ENCODE measurements at regions not wholly inside any gene's neighbourhood (a gene's known extent, or its start where the extent isn't known, plus 50 kb on each side); places are given as distances from the start of the nearest gene placed in this dataset.

DNA sequence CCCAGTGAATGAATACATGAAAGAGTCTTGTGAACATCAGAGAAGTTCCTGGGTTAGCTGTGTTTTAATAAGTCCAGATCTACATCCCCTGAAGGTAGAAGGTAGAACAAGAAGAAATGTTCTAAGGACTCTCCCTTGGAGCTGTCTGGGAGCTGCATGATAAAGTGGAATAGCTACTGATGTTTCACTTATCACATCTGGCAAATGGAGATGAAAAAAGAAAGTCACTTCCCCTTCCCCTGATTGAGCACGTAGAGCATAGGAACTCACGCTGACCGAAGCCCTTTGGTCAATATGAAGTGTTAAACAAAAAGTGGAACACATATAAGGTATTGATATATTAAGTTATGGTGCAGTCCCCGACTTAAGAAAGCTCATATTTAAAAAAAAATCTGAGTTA is 53.2 kb upstream of the PARP1 start:
- DNase-seq = no peak

DNA sequence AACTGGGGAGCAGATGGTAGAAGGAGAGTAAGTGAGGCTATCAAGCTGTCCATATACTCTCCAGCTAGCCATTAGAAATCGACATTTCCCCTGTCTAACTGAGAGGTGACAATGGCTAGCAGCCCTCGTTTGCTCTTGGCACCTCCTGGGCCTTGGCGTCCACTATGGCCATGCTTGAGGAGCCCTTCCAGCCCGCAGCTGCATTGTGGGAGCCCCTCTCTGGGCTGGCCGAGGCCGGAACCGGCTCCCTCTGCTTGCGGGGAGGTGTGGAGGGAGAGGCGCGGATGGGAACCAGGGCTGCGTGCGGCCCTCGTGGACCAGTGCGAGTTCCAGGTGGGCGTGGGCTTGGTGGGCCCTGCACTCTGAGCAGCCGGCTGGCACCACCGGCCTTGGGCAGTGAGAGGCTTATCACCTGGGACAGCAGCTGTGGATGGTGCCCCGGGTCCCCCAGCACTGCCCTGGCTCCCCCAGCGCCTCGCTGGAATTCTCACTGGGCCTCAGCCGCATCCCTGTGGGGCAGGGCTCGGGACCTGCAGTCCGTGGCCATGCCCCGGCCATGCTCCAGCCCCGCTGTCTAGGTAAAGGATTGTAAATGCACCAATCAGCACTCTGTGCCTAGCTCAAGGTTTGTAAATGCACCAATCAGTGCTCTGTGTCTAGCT is 56.2 kb upstream of the PARP1 start:
- DNase-seq = no peak

DNA sequence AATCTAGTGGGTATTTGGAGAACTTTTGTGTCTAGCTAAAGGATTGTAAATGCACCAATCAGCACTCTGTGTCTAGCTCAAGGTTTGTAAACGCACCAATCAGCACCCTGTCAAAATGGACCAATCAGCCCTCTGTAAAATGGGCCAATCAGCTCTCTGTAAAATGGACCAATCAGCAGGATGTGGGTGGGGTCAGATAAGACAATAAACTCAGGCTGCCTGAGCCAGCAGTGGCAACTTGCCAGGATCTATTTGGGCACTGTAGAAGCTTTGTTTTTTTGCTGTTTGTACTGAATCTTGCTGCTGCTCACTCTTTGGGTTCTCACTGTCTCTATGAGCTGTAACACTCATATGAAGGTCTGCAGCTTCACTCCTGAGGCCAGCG is 56.7 kb upstream of the PARP1 start:
- peak; percentile 47 for DNase-seq

DNA sequence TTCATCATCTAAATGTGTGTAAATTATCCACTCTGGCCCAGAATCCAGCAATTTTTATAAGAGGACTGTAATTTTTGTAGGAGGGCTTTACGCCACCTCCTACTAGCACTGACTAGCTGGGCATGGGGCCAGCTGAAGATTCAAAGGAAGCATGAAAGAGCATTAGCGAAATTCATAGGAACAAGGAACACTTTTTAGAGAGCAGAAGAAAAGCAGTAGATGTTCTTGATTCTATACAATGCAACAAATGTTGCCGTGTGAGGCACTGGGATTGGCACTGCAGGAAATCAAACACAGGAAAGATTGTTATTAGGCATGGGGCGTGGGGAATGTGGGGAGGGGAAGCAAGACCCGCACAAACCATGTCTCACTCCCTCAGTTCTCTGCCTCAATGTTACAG is 58.4 kb upstream of the PARP1 start:
- DNase-seq = peak; percentile 38

DNA sequence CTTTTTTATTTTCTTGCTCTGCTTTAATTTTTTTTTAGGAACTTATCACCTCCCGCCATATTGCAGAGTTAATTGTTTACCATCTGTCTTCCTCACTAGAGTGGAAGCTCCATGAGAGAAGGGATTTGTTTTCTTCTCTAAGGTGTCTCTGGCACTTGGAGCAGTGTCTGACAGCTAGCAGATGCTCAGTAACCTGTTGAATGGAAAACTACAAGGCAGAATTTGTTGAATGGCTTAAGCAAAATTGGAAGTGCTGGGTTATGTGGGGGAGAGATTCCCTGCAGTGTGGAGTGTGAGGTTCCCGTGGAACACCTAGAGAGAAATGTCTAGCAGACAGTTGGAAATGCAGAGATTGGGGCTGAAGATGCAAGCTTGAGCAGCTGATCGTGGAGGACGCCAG is 59.5 kb upstream of the PARP1 start:
- no peak for DNase-seq

DNA sequence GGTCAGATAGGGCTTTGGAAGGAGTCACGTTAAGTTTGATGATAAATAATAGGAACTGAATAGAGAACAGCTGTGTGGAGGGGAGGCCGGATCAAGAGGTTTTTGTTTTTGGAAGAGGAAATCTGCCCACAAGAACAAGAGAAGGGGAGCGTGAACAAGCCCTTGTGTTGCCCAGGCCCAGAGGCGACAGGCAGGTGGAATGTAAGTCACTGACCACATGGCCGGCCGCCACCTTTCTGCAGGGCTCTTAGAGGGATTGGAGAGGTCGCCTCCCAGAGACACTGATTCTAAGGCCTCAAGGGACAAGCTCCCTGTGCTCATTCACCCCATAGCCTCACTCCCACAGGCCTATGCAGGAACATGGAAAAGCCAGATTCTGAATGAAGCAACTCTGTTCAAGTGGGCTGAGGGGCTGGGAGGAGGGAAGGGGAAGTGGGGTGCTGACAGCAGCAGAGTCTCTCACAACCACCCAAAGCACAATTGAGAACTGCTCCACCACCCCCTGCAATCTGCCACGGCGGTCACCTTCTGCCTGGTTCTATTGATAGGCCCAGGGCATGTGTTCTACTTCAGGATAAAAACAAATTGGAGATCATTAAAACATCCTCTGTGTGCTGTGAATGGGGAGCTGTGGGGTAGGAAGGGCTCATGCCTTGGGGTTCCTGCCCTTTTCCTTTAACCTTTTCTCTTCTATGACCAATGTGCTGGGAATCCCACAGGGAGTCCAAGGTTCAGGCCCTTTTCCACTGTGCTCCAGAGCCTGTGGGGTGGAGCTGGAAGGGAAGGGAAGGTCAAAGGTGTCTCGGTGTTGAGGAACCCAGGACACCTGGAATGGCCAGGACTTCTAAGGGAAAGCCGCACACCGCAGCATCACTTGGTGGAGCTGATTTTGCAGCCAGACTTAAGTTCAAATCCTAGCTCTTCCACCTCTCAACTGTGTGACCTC is 63.3 kb upstream of the PARP1 start:
- DNase-seq = no peak

- no peak for DNase-seq
Observed at GRCh38 chr1:226473325-226473724, 65.4 kb upstream of the PARP1 start.

DNA sequence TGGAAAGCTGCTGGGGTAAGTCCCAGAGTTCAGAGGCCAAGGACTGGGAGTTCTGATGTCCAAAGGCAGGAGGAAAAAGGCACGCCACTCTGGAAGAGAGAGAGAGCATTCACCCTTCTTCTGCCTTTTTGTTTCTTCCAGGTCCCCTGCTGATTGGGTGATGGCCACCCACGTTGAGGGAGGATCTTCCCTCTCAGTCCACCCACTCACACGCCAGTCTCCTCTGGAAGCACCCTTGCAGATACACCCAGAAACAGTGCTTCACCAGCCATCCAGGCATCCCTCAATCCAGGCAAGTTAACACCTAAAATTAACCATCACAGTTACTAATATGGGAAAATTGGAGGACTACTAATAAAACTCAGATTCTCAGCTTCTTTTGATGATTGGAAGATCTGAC is 66.1 kb upstream of the PARP1 start:
- DNase-seq = no peak

DNA sequence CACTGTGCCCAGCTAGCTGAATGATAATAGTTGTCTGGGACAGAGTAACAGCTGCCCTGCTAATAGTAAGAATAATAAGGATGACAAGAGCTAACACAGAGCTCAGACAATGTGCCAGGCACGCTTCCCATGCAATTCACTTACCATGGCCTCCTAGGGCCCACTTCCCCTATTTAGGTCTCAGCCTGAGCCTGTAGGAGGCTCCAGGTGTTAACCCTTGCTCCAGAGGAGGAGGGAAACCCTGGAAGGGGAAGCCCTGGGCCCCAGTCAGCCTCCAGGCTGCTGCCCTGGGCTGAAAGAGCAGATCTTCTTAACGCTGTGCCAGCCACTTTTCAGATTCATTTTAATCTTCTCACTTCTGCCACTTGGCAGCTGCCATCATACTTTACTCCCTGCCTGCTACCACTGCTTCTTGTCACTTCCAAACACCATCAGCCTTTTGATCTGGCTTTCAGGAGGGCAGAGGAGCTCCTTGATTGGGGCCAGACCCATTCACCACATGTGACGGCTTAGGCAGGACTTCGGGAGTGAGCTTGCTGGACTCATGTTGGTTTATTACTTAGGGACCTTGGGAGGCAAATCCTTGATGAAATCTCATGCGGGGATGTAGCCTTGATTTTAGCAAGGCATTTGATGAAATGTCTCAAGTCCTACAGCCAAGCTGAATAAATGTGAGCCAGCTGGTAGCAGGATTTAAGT is 66.7 kb upstream of the PARP1 start:
- peak; percentile 78 for DNase-seq

DNA sequence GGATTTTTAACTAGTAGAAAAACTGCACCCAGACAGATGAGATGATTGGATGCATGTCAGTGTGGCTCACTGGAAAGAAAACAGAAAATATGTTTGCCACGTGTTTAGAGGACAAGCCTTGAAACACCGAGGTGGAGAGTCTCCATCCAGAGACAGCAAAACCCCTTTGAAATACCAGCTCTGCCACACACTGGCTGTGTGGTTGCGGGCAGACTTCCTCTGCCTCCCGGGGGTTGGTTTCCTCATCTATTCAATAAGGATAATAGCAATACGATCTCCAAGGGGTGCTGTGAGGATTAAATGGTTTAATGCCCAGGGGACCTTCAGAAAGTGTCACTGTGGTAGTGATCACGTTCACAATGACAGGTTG is 67.2 kb upstream of the PARP1 start:
- peak; percentile 78 for DNase-seq

- DNase-seq = no peak
Observed at GRCh38 chr1:226476066-226476465, 68.2 kb upstream of the PARP1 start.

- DNase-seq = peak; percentile 50
Observed at GRCh38 chr1:226476648-226477319, 68.9 kb upstream of the PARP1 start.

GRCh38 chr1:226479474-226479873 is 69.1 kb upstream of the STUM start:
- DNase-seq = peak; percentile 22

- no peak for DNase-seq
Observed at GRCh38 chr1:226480461-226480860, 68.1 kb upstream of the STUM start.

GRCh38 chr1:226481133-226481532 is 67.4 kb upstream of the STUM start:
- DNase-seq = no peak

DNA sequence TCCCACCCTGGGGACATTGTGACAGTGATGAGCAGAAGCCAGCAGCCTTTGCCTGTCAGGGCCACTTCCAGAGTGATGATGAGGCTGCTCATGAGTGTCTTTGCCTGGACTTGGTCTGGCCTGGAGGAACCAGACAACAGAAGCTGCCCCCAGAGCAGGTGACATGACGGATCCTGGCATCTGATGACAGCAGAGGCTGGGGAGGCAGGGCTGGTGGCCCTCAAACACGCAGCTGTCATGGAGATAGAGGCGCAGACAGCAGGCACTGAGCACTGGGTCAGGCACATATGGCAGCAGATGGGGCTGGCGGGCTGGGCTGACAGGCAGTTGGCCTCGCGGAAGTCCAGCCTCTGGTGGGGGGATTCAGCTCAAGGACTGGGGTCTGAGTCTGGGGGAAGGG is 66.4 kb upstream of the STUM start:
- DNase-seq = no peak

DNA sequence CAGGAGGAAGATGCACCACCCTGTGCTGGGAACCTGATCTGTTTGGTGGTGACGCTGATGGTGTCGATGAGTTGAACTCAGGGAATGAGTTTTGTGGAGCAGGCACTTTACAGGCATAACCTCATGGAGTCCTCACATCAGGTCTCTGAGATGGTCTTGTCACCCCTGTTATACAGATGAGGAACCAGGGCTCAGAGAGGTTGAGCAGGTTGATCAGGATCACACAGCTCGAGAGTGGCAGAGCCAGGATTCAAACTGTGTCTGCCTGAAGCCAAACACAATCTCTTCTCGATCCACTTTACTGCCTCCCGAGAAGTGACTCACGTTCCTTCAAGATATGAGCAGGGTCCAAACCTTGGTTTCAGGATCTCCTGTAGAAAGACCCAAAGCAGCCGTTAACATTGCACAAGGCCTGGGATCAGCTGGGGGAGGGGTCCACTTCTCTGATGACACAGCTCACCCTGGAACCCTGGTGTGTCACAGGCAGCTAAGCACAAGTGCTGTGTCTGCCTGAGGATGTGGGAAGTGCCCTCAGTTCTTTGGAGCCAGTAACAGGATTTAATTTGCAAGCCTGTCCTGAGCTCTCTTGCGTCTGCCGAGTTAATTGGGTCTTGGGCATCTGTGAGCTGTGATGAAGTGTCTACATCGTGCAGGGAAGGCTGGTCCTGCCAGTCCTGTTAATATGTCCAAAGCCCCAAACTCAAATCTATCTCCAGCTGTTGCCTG is 65.4 kb upstream of the STUM start:
- peak; percentile 36 for DNase-seq

DNA sequence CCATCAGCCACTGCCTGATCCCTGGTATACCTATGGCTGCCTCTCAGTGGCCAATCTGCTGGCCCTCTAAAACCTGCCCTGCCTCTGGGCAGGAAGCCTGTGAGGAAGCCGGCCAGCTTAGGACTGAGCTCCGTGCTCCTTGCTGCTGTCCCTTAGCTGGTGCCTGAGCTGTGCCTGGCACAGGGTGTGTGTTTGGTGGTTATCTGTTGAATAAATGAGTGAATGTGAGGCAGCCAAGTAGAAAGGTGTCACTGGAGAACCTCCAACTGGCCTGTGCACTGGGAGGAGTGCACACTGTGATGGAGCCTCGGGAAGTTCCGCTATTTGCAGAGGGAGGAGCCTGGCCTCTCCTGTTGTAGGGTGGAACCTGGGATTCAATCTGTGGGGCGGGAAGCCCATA is 63.4 kb upstream of the STUM start:
- DNase-seq = peak; percentile 62

- no peak for DNase-seq
Observed at GRCh38 chr1:226486161-226486560, 62.4 kb upstream of the STUM start.

- no peak for DNase-seq
Observed at GRCh38 chr1:226487921-226488320, 60.6 kb upstream of the STUM start.

DNA sequence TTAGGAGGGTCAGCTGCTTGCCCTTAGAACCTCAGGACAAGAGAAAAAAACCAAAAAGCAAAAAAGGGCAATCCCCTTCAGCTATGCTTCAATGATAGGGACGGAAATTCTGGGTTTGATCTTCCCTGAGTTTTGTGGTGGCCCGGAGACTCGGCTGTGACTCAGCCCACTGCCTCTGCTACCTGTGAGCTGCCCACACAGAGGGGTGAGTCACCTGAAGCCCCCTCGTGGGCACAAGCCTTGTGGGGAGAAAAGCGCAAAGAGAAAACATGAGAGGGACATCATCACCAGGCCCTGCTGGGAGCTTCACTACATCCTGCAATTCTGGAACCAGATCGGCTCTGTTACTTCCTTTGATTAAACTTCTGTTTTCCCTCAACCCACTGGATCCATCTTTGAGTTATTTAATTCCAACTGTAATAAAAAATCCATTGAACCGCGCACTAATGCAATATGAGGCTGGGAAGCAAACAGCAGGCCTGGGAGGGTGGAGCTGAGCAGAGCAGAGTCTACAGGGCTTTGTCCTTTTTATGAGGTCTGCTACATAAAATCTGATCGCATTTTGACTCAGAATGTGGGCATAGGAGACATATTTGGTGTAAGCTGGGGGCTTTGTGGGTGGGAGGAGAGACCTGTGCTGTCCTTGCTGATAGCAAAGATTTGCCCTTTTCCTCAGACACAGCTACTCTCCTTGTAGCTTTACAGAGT is 58.7 kb upstream of the STUM start:
- no peak for DNase-seq

DNA sequence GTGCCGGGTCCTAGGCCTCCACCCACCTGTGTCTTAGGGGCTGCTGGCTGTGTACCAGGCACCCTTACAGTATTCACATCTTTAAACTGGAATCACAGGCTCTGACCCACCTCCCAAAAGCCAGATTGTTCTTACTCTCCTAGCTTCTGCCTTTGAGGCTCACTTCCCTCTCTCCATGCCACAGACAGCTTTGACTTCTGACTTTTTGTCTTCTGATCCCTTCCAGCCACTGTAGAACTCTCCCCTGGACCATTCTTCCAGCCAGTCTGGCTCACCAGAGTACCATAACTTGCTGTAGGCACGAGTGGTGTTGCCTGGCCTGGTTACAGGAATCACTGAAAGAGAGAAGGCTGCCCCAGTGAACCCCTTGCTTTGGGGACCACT is 58.1 kb upstream of the STUM start:
- DNase-seq = no peak
